Stimulated activated CD8-positive, alpha-beta memory T cell treated with anti-CD3 and anti-CD28 coated beads, Interleukin-4, amount 100 ng/mL, for 1 hour (primary cell): ENCODE measurements at regions not wholly inside any gene's neighbourhood (a gene's known extent, or its start where the extent isn't known, plus 50 kb on each side); places are given as distances from the start of the nearest gene placed in this dataset.

Experiments used
- DNase-seq, 2 donors: peaks; one replicate each; pipeline ENCODE4 v3.0.0-alpha.2; 2020; ENCODE audit warnings: low read depth in 2 of 2, low spot score in 1 of 2

- DNase-seq: no peak
Observed at GRCh38 chr15:62567501-62567900, 402.4 kb upstream of the C2CD4B start.

- no peak for DNase-seq
Observed at GRCh38 chr15:62568004-62568403, 402.9 kb upstream of the C2CD4B start.

DNA sequence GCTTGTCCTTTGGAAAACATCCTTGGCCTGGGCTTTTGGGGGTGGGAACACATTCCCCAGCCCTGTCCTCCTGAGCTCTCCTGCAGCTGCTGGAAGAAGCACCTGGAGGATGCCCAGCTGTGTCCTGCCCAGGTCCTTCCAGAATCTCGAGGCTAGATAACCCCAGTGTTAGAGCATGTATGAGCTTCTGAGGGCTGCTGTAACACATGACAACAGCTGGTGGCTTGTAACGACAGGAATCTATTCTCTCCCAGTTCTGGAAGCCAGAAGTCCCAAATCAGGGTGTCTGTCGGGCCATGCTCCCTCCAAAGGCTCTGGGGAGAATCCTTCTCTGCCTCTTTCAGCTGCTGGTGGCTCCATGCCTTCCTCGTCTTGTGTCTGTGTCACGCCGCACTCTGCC lies 403.6 kb upstream of the C2CD4B start:
- DNase-seq: no peak

GRCh38 chr15:62569460-62570404 lies 404.6 kb upstream of the C2CD4B start:
- DNase-seq: no peak

DNA sequence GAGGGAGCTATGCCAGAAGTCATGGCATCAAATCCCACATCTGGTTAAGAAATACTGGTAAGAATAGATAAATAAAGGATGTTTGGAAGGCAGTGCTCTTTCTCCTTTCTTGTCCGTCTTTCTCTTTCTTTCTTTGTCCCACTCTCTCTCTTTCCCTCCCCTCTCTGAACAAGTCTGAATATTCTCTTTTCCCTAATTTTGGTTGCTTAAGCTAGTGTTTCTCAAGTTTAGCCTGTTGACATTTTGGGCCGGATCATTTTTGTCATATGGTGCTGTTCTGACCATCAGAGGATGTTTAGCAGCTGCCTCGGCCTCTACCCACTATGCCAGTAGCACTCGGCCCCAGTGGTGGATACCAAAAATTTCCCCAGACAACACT lies 405.3 kb upstream of the C2CD4B start:
- no peak for DNase-seq

DNA sequence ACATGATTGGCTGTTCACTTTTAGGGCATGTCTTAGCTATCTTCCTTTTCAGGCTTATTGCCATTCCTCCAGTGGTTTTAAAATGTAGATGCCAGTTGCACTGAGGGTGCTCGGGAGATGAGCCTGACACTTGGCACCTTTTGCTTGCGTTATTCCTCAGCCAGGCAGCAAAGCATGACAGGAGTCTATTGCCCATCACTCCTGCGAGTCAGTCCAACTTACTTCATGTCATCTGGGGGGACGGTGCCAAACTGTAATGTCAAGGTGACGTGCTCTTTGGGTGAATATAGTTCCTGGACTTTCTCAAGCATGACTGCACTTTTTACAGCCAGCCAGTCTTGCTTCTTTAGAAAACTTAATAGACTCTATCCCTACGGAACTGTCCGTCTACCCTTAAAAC lies 406.0 kb upstream of the C2CD4B start:
- no peak for DNase-seq

DNA sequence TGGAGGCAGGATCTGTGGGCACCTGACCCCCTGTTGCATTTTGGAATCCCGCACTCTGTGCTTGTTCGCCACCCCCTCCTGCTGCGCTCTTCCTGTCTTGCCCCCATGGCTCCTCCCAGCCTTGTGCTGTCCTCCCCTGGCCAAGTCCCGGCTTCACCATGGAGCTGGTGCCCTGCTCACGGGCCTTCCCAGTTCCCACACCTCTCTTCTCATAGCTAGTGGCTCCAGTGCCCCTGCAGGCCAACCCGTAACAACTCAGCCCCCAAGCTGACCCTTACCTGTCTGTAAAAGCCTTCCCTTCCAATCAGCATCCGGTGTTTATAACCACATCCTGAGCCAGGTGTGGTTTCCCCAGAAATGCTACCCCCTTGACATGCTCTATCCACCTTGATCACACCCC lies 407.7 kb upstream of the C2CD4B start:
- no peak for DNase-seq

GRCh38 chr15:62573876-62574275 lies 408.8 kb upstream of the C2CD4B start:
- DNase-seq: no peak

DNA sequence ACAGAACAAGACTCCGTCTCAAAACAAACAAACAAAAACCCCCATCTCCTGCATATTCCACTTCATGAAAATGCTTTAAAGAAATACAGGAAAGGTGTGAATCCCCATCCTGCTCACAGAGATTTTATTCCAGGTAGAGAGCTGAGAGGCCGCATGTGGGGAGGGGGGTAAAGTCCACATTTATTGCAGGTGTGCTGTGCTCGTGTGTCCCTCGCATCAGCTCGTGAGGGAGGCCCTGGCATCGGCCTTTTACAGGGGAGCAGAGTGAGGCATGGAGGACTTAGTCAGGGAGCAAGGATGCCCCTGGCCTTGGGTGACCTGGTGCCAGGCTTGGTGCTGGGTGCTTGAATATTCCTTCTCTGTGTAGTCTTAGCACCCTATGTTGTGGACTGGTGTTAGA lies 413.5 kb upstream of the C2CD4B start:
- DNase-seq: no peak

DNA sequence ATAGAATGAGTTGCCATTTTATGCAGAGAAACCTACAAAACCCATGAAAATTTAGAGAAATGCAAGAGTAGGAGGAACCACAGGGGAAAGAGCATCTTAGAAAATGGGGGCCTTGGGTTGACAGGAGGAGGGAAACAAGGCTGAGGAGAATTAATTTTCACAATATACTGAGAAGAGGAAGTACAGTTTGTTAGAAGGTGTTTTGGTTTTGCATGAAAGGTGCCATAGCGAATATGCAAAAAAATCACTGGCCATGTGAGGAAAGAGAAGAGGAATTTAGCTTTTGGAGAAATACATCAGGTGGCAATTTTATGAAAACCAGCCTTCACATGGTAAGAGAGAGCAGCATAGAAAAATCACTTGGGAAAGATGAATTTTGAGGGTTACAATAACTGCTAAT lies 413.9 kb upstream of the C2CD4B start:
- no peak for DNase-seq

GRCh38 chr15:62579842-62580241 lies 414.8 kb upstream of the C2CD4B start:
- DNase-seq: no peak

DNA sequence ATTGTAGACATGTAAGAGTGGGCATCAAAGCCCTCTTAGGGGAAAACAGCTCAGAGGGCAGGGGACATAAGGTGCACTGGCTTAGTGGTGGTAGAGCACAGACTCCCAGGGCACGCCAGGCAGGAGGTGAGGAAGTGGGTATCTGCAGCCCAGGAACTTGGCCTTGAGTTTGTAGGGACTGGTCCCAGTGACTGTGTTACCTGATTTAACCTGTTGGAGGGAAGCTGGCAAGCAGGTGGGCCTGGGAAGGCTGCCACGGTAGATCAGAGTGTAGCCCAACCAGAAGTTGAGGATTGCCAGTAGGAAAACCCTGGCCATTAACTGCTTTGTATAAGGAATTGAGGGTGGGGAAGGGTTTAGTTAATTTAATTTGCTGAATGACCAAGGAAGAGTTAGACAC lies 417.5 kb upstream of the C2CD4B start:
- no peak for DNase-seq

- DNase-seq: no peak
Observed at GRCh38 chr15:62584301-62585235, 419.5 kb upstream of the C2CD4B start.

DNA sequence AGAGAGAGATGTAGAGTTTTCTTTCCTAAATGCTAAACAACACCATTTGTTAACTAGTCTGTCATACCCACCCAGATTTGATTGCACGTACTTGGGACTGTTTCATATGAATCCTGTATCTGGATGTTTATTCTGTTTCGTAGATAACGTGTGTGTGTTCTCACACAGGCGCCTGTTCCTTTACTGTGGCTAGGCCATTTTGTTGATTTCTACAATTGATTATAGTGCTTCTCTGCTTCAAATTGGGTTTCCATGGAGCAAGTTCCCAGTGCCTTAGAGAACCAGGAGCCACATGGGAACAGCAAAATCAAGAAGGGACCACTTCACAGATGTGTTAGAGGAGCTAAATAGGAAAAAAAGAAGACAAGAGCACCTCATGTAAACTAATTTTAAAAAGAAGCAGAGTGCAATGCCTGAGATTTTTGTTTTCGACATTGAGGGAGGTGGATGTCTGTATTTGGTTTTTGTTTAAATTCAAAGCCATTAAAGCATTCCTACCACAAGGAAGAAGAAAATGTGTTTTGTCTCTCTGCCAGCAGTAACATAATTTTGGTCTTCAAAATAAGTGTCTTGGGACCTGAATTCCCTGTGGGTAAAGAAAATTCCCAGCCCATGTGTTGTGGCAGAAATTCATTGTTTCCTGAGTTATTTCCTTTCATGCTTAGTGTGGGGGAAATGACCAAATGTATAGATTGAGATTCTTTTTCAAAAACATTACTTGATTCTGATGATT lies 424.0 kb upstream of the C2CD4B start:
- no peak for DNase-seq

GRCh38 chr15:62591842-62592838 lies 427.1 kb upstream of the C2CD4B start:
- DNase-seq: no peak

- DNase-seq: no peak
Observed at GRCh38 chr15:62592920-62593319, 427.8 kb upstream of the C2CD4B start.

- DNase-seq: no peak
Observed at GRCh38 chr15:62593681-62594399, 428.8 kb upstream of the C2CD4B start.

DNA sequence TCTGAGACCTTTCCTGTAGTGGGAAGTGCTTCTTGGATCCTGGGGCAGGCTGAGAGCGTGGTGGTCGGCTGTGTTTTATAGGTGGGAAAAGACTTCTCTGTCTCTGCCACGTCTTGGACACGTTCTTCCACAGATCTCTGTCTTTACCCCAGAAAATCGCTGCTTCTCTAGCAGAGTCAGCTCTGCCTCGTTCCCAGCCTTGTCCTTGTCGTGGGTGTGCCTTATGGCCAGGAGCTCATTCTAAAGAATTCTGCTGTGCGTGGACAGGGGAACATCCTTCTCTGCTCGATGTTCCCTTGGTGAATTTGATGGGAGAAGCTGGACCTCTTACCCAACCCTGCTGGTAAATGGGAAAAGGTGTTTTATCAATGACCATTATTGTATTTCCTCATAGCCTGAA lies 433.1 kb upstream of the C2CD4B start:
- no peak for DNase-seq
